H1 (cell line): ENCODE measurements at regions not wholly inside any gene's neighbourhood (a gene's known extent, or its start where the extent isn't known, plus 50 kb on each side); places are given as distances from the start of the nearest gene placed in this dataset.

Experiments used
- CTCF ChIA-PET: fragments of 300-600 bp; sonication (Branson Sonifier 250); formaldehyde crosslinking; loops from one replicate; lab custom pipeline; 2021; ENCODE audit not compliant: partially characterized antibody; lab: Charles Lee
- POLR2A ChIA-PET: fragments of 300-600 bp; sonication (Branson Sonifier 250); formaldehyde crosslinking; loops from one replicate; lab custom pipeline; 2021; ENCODE audit warnings: inconsistent platforms; ENCODE audit not compliant: partially characterized antibody; lab: Charles Lee
- DNase-seq, 2 experiments: peaks; one replicate each; pipeline versions ENCODE4 v3.0.0 to v3.0.0-alpha.2; 2010 to 2022; ENCODE audit warnings: low spot score in 2 of 2, low read depth in 1 of 2, mixed read lengths in 1 of 2
- FAIRE-seq: peaks from 2 replicates; lab custom pipeline; 2011; peaks lifted over from hg19 to GRCh38; lab: Jason Lieb, UNC
- H2AFZ ChIP-seq: 2 replicates; pipeline ENCODE4 v1.8.1; 2012; ENCODE audit warnings: low read length, inconsistent platforms
- H2AK5ac ChIP-seq: 2 replicates; pipeline ENCODE4 v1.6.1; 2013; ENCODE audit warnings: low read depth, low read length
- H2BK120ac ChIP-seq: replicated peaks from 2 replicates; pipeline ENCODE3; 2013; ENCODE audit warnings: low read depth, low read length, inconsistent platforms
- H2BK12ac ChIP-seq: 2 replicates; pipeline ENCODE4 v1.6.1; 2013; ENCODE audit warnings: low read depth, low read length
- H2BK15ac ChIP-seq: 2 replicates; pipeline ENCODE4 v1.6.1; 2013; ENCODE audit warnings: low read length
- H2BK20ac ChIP-seq: 2 replicates; pipeline ENCODE4 v1.6.1; 2013; ENCODE audit warnings: low read length
- H2BK5ac ChIP-seq: 2 replicates; pipeline ENCODE4 v1.6.1; 2013; ENCODE audit warnings: low read depth, low read length
- H3K14ac ChIP-seq: 2 replicates; pipeline ENCODE4 v1.6.1; 2013; ENCODE audit warnings: inconsistent platforms; ENCODE audit not compliant: insufficient read length
- H3K18ac ChIP-seq: 2 replicates; pipeline ENCODE4 v1.6.1; 2013; ENCODE audit warnings: low read length; ENCODE audit errors: extremely low read depth
- H3K23ac ChIP-seq: 2 replicates; pipeline ENCODE4 v1.6.1; 2013; ENCODE audit warnings: inconsistent platforms; ENCODE audit not compliant: insufficient read length
- H3K23me2 ChIP-seq: 2 replicates; pipeline ENCODE4 v1.6.1; 2013; ENCODE audit warnings: low read depth, low read length
- H3K27ac ChIP-seq: 2 replicates; pipeline ENCODE4 v1.6.1; 2011; ENCODE audit warnings: low read depth, low read length, inconsistent platforms
- H3K27me3 ChIP-seq, 4 experiments: replicated peaks in 1 of 4; 1 replicate in 1 of 4; 2 replicates in 3 of 4; pipeline versions ENCODE4 v1.6.1 to v1.8.1; 2011 to 2013; ENCODE audit warnings: low read length in 3 of 4, mild to moderate bottlenecking in 3 of 4, inconsistent platforms in 2 of 4, mixed read lengths in 2 of 4, moderate library complexity in 1 of 4; ENCODE audit not compliant: control insufficient read depth in 3 of 4, insufficient read depth in 3 of 4; ENCODE audit errors: extremely low read depth in 1 of 4
- H3K36me3 ChIP-seq, 4 experiments: 2 replicates each; pipeline versions ENCODE4 v1.6.1 to v1.8.1; 2011 to 2013; ENCODE audit warnings: mild to moderate bottlenecking in 4 of 4, low read length in 3 of 4, moderate library complexity in 2 of 4, control low read depth in 1 of 4, inconsistent platforms in 1 of 4; ENCODE audit not compliant: insufficient read depth in 4 of 4, control insufficient read depth in 2 of 4
- H3K4ac ChIP-seq: replicated peaks from 2 replicates; pipeline ENCODE3; 2013; ENCODE audit warnings: low read length, low read depth, mixed read lengths, inconsistent platforms; ENCODE audit not compliant: insufficient read length
- H3K4me1 ChIP-seq, 4 experiments: replicated peaks in 1 of 4; 1 replicate in 1 of 4; 2 replicates in 3 of 4; pipeline versions ENCODE4 v1.6.1 to v1.8.1; 2011 to 2013; ENCODE audit warnings: low read length in 3 of 4, inconsistent platforms in 2 of 4, mixed read lengths in 1 of 4; ENCODE audit not compliant: insufficient read depth in 4 of 4, control insufficient read depth in 3 of 4
- H3K4me2 ChIP-seq, 2 experiments: 2 replicates each; pipeline versions ENCODE4 v1.6.1 to v1.8.1; 2011 to 2013; ENCODE audit warnings: low read depth in 2 of 2, low read length in 2 of 2, control low read depth in 1 of 2, inconsistent platforms in 1 of 2, mild to moderate bottlenecking in 1 of 2; ENCODE audit not compliant: insufficient read depth in 1 of 2
- H3K4me3 ChIP-seq, 4 experiments: fragments of 200-600, 300-600 bp in 1 of 4; sonication (generic), shearing (Covaris generic), sonication (Bioruptor Twin) in 1 of 4; 2 replicates each; pipeline versions ENCODE4 v1.5.1 to v1.8.1; 2011 to 2016; ENCODE audit warnings: low read length in 4 of 4, low read depth in 3 of 4, control low read depth in 2 of 4, inconsistent platforms in 2 of 4, mild to moderate bottlenecking in 2 of 4, mixed read lengths in 1 of 4, moderate library complexity in 1 of 4; ENCODE audit not compliant: insufficient read depth in 2 of 4; ENCODE audit errors: extremely low read depth in 1 of 4
- H3K56ac ChIP-seq: replicated peaks from 2 replicates; pipeline ENCODE3; 2013; ENCODE audit warnings: low read depth, mild to moderate bottlenecking, mixed read lengths, low read length, inconsistent platforms; ENCODE audit not compliant: insufficient read length
- H3K79me1 ChIP-seq: 2 replicates; pipeline ENCODE4 v1.6.1; 2013; ENCODE audit warnings: low read depth, low read length, control low read depth
- H3K79me2 ChIP-seq, 2 experiments: 2 replicates each; pipeline versions ENCODE4 v1.6.1 to v1.8.1; 2012 to 2013; ENCODE audit warnings: low read length in 2 of 2, mild to moderate bottlenecking in 2 of 2, inconsistent platforms in 1 of 2; ENCODE audit not compliant: insufficient read depth in 2 of 2, control insufficient read depth in 1 of 2
- H3K9ac ChIP-seq, 4 experiments: replicated peaks in 1 of 4; 1 replicate in 1 of 4; 2 replicates in 3 of 4; pipeline versions ENCODE4 v1.6.1 to v1.8.1; 2011 to 2013; ENCODE audit warnings: low read depth in 3 of 4, low read length in 3 of 4, control low read depth in 2 of 4, mild to moderate bottlenecking in 2 of 4, moderate library complexity in 2 of 4, inconsistent platforms in 1 of 4; ENCODE audit errors: extremely low read depth in 1 of 4
- H3K9me3 ChIP-seq, 2 experiments: 2 replicates each; pipeline versions ENCODE4 v1.6.1 to v1.8.1; 2012 to 2013; ENCODE audit warnings: mild to moderate bottlenecking in 2 of 2, moderate library complexity in 2 of 2, control low read depth in 1 of 2, inconsistent platforms in 1 of 2, low read depth in 1 of 2, low read length in 1 of 2, mixed read lengths in 1 of 2; ENCODE audit not compliant: insufficient read depth in 2 of 2
- H4K20me1 ChIP-seq, 2 experiments: replicated peaks in 1 of 2; 2 replicates each; pipeline versions ENCODE3 to v1.8.1; 2011 to 2013; ENCODE audit warnings: inconsistent platforms in 2 of 2, low read length in 2 of 2, mild to moderate bottlenecking in 1 of 2; ENCODE audit not compliant: insufficient read depth in 2 of 2, control insufficient read depth in 1 of 2
- H4K5ac ChIP-seq: 2 replicates; pipeline ENCODE4 v1.6.1; 2013; ENCODE audit warnings: low read length, low read depth, mixed read lengths, inconsistent platforms; ENCODE audit not compliant: insufficient read length
- H4K8ac ChIP-seq: 2 replicates; pipeline ENCODE4 v1.8.0; 2013; ENCODE audit warnings: mild to moderate bottlenecking, moderate library complexity, low read length, inconsistent platforms; ENCODE audit not compliant: insufficient read depth; ENCODE audit errors: extremely low read depth
- H4K91ac ChIP-seq: replicated peaks from 2 replicates; pipeline ENCODE3; 2013; ENCODE audit warnings: low read length, mixed read lengths, inconsistent platforms; ENCODE audit not compliant: insufficient read length
- RBBP5 ChIP-seq: IDR thresholded peaks from 2 replicates; pipeline ENCODE4 v1.7.1; 2012; ENCODE audit warnings: low read depth, mild to moderate bottlenecking, inconsistent platforms, low read length, moderate library complexity, borderline replicate concordance
- WGBS, 2 experiments: shearing (Covaris generic) in 1 of 2; methylation state at CpG; one replicate each; pipeline versions ENCODE4 v1.1.6 to v1.1.7; 2013 to 2015; ENCODE audit warnings: low lambda C conversion rate in 2 of 2, mixed read lengths in 2 of 2, inconsistent platforms in 1 of 2, low coverage in 1 of 2, missing lambda C conversion rate in 1 of 2; ENCODE audit not compliant: insufficient replicate concordance in 2 of 2, insufficient coverage in 1 of 2, insufficient read length in 1 of 2; ENCODE audit errors: extremely low coverage in 1 of 2, missing lambda C conversion rate in 1 of 2; 5-methylcytosine and 5-hydroxymethylcytosine counted together

DNA sequence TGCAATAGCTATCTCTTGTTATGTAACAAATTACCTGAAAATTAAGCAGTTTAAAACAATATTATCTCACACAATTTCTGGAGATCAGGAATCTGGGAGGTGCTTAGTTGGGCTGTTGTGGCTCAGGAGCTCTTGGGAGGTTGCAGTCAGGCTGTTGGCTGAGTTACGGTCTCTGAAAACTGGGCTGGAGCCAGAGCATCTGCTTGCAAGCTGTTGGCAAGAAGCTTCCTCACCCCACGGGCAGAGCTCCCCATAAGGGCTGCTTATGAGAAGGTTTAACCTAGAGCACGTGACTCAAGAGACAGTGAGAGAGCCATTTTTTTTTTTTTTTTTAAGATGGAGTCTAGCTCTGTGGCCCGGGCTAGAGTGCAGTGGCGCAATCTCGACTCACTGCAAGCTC, 346.8 kb downstream of the ATP23 start:
- Histone ChIP-seq H4K91ac (no peak overlapping the region), H2BK15ac (no peak overlapping the region), H4K5ac (no peak overlapping the region), H4K20me1 (no peaks in the 10 kb centered on the region), H2BK20ac (no peak overlapping the region), H2BK12ac (no peak overlapping the region), H3K4me2 (no peak overlapping the region), H2BK120ac (no peak overlapping the region), H2AK5ac (no peak overlapping the region), H3K56ac (no peak overlapping the region), H3K23me2 (no peaks in the 10 kb centered on the region), H3K23ac (no peak overlapping the region), H3K79me2 (no peaks in the 10 kb centered on the region), H3K79me1 (no peaks in the 10 kb centered on the region), H2BK5ac (no peak overlapping the region), H4K8ac (no peak overlapping the region), H3K27me3 (no peaks in the 10 kb centered on the region), H2AFZ (no peak overlapping the region), H3K9me3 (no peaks in the 10 kb centered on the region), H3K36me3 (no peaks in the 10 kb centered on the region), H3K9ac (no peak overlapping the region), H3K4me3 (no peak overlapping the region), H3K14ac (no peak overlapping the region), H3K18ac (no peak overlapping the region), H3K4me1 (peaks cover 0 to 3% (median 0%) of the 10 kb centered on the region in 4 experiments; a peak in 2 of 7 replicates), H3K4ac (no peak overlapping the region), H3K27ac (no peak overlapping the region)
- DNase-seq: no peak
- 86% methylated on average over 3 of the region's 6 CpGs; no CpG with 5 or more reads in 1 of the 2 experiments for WGBS, 2 experiments
- ChIA-PET POLR2A (no interaction called here), CTCF (interaction anchor here (0.9 to 1.7 kb wide), 3 partner anchors 13 to 112 kb away, joined by 3 to 5 read pairs (median 3); no protein-coding TSS in a partner anchor)
- FAIRE-seq: no peak
- no peak for TF ChIP-seq RBBP5
